HG03103 (cell line): ENCODE measurements at regions not wholly inside any gene's neighbourhood (a gene's known extent, or its start where the extent isn't known, plus 50 kb on each side); places are given as distances from the start of the nearest gene placed in this dataset.

Source experiments
- ATAC-seq: cut with Tn5 transposase; IDR thresholded peaks from one replicate; pipeline ENCODE4 v1.9.1; 2021; ENCODE audit warnings: low read depth; ENCODE audit not compliant: unreplicated experiment

- ATAC-seq, result no peak
These were observed 103.2 kb upstream of the DAAM1 start for GRCh38 chr14:59085207-59085739.

GRCh38 chr14:59086241-59086882 is 102.1 kb upstream of the DAAM1 start:
- ATAC-seq, result no peak

- no peak for ATAC-seq
These were observed 101.2 kb upstream of the DAAM1 start for GRCh38 chr14:59087240-59087639.

GRCh38 chr14:59087711-59088110 is 100.8 kb upstream of the DAAM1 start:
- ATAC-seq, result no peak

- ATAC-seq, result no peak
These were observed 97.9 kb upstream of the DAAM1 start for GRCh38 chr14:59090572-59090971.

- ATAC-seq, result no peak
These were observed 97.1 kb upstream of the DAAM1 start for GRCh38 chr14:59091404-59091803.

- no peak for ATAC-seq
These were observed 96.5 kb upstream of the DAAM1 start for GRCh38 chr14:59091976-59092375.

- no peak for ATAC-seq
These were observed 94.6 kb upstream of the DAAM1 start for GRCh38 chr14:59093902-59094301.

- ATAC-seq, result no peak
These were observed 92.2 kb upstream of the DAAM1 start for GRCh38 chr14:59096303-59096702.

- ATAC-seq, result no peak
These were observed 90.8 kb upstream of the DAAM1 start for GRCh38 chr14:59097681-59098080.

GRCh38 chr14:59098377-59098776 is 90.1 kb upstream of the DAAM1 start:
- ATAC-seq, result no peak

GRCh38 chr14:59100205-59100604 is 88.3 kb upstream of the DAAM1 start:
- no peak for ATAC-seq

- no peak for ATAC-seq
These were observed 87.0 kb upstream of the DAAM1 start for GRCh38 chr14:59101476-59101875.

GRCh38 chr14:59103396-59103795 is 85.1 kb upstream of the DAAM1 start:
- no peak for ATAC-seq

GRCh38 chr14:59107819-59108218 is 80.6 kb upstream of the DAAM1 start:
- ATAC-seq, result no peak

- no peak for ATAC-seq
These were observed 71.5 kb upstream of the DAAM1 start for GRCh38 chr14:59116984-59117415.

GRCh38 chr14:59117754-59118528 is 70.5 kb upstream of the DAAM1 start:
- no peak for ATAC-seq

GRCh38 chr14:59120921-59121320 is 67.5 kb upstream of the DAAM1 start:
- no peak for ATAC-seq

- ATAC-seq, result no peak
These were observed 64.9 kb upstream of the DAAM1 start for GRCh38 chr14:59123531-59123930.

- no peak for ATAC-seq
These were observed 64.5 kb upstream of the DAAM1 start for GRCh38 chr14:59123975-59124374.

GRCh38 chr14:59125156-59125555 is 63.3 kb upstream of the DAAM1 start:
- ATAC-seq, result no peak
